HG03342 (cell line): ENCODE measurements at regions not wholly inside any gene's neighbourhood (a gene's known extent, or its start where the extent isn't known, plus 50 kb on each side); places are given as distances from the start of the nearest gene placed in this dataset.

Experiments used
- ATAC-seq: cut with Tn5 transposase; IDR thresholded peaks from one replicate; pipeline ENCODE4 v1.9.1; 2021; ENCODE audit warnings: mild to moderate bottlenecking, moderate library complexity; ENCODE audit not compliant: unreplicated experiment

DNA sequence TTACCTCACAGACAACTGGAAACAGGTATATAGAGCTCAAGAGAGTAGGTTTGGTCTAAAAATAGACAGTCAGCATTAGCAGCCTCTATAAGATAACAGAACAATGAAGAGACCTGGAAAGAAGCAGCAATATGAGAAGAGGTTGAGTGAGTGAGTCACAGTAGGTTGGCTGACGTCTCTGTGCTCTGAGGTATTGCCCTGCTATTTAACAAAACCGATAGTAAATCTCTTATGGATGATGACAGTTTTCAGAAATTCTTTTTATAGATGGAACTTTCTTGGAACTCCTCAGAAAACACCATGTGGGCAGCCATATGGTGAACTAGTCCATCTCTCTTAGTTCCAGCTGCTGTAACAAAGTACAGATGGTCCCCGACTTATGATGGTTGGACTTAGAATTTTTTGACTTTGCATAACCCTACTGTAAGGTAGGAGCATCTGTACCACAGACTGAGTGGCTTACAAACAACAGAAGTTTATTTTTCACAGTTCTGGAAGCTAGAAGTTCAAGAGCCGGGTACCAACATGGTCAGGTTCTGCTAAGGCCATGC, 123.5 kb downstream of the MBD2 start:
- no peak for ATAC-seq

DNA sequence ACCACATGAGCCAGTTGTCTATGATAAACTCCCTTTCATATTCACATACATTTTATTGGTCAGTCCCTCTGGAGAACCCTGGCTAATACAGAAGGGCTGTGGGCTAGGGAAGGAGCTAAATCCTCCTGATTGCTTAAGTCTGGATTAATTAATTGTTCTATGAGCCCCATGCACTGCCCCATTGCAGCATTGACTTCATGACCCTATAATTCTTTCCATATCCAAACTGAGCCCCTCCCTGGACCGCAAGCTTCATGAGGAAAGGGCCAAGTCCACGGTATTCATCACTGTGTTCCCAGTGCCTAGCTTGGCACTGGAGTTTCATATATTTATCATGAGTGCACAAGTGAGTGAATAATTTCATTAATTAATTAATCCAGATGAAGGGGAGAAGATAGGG, 124.0 kb downstream of the MBD2 start:
- ATAC-seq, result no peak

DNA sequence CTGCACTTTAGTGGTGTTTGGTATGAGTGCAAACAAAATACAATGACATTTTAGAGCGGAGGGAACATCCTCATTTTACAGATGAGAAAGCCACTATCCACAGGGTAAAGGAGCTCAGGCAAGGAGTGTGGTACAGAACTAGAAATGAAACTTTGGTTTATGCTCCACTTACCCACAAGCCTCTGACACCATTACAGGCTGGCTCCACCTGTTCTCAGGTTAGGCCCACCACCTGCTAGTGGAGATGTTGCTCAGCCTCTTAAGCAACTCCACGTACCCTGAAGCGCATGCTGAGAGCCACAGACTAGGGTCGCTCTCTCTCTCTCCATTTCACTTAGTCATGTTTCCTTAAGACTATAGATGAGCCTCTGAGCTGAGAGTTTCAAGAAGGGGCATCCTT, 130.0 kb downstream of the MBD2 start:
- peak; percentile 52 for ATAC-seq

DNA sequence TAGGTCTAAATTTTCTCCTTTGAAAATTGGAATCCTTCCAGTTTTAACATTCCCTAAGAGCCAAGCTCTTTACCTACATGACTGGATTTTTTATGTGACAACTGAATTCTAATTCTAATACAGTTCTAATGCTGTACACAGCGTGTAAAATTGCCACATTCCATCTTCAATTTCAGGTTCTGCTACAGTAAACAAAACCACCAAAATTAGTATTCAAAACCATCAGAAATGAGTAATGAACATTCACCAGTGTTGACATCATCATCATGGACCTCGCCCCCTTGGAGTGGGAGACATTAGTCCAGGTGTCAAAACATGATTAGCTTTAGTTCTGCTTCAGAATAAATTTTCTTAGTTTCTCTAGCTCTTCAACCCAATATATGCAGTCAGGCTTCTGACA, 133.6 kb downstream of the MBD2 start:
- no peak for ATAC-seq

- ATAC-seq, result no peak
These were observed 134.6 kb downstream of the MBD2 start for GRCh38 chr18:54089749-54090459.

DNA sequence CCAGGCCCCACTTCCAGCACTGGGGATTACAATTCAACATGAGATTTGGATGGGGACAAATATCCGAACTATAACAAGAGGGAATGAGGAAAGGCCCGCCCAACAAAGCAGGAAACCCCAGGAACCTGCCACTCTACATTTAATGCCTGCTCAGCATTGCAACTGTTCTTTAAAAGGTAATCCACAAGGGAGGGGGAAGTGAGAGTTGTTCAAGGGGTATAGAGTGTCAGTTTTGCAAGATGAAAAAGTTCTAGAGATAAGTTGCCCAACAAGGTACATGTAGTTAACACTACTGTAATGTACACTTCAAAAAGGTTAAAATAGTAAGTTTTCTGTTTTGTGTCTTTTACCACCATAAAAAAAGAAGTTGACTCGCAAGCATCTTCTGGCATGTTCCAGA, 137.6 kb downstream of the MBD2 start:
- no peak for ATAC-seq

DNA sequence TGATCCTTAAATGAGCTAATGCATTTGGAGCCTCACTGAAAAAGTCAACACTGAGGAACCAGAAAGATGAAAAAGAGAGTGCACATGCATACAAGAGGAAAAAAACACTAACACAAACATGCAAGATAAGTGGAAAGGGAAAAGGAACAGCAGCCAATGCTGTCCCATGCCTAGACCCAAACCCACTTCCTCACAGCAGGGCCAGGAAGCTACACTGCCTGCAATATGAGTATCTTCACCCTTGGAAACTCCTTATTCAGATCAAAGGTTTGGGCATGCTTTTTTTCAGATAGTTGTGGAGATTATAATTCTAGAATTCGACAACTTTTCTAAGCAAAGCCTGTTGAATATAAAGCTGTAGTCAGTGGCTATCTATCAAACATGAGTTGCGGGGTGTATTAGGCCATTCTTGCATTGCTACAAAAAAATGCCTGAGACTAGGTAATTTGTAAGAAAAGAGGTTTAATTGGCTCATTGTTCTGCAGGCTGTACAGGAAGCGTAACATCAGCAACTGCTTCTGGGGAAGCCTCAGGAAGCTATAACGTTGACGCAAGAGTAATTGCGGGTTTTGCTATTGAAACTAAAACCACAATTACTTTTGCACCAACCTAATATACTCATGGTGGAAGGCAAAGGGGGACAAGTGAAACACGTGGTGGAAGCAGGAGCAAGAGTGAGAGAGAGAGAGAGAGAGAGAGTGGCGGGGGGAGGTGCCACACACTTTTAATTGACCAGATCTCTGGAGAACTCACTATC, 138.2 kb downstream of the MBD2 start:
- peak; percentile 76 for ATAC-seq

DNA sequence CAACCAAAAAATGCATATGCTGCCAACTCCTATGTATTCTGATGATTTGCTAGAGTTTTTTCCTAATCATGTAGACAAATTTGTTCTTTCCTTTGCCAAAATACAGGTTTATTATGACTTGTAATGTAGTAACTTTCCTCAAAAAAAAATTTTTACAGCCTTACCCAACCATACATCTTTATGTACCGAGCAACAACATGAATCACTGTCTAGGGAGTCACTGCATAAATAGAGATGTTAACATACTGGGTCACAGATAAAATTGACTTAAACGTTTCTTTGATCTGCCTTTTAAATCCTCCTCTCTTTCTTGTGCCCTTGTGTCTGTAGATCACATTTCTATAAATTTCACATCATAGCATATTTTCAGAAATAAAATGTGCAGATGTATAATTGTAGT, 143.6 kb downstream of the MBD2 start:
- no peak for ATAC-seq

GRCh38 chr18:54076166-54076565, 148.3 kb downstream of the MBD2 start:
- no peak for ATAC-seq

GRCh38 chr18:54075689-54076088, 148.8 kb downstream of the MBD2 start:
- ATAC-seq, result no peak

DNA sequence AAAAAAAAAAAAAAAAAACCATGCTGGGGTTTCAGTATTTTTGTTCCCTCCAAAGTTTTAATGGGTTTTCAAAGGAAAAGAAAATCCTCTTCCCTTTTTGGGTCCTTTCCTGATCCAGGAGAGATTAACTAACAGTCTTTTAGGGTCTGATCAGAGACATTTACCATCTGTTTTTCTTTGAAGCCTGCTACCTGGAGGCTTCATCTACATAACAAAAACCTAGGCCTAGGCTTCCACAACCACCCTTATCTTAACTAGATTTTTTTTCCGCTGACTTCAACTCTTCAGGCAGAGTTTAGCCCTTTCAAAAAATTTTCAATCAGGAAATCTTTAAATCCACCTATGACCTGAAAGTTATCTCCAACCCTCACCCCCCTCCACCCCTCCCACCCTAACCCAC, 154.7 kb downstream of the MBD2 start:
- ATAC-seq, result no peak

DNA sequence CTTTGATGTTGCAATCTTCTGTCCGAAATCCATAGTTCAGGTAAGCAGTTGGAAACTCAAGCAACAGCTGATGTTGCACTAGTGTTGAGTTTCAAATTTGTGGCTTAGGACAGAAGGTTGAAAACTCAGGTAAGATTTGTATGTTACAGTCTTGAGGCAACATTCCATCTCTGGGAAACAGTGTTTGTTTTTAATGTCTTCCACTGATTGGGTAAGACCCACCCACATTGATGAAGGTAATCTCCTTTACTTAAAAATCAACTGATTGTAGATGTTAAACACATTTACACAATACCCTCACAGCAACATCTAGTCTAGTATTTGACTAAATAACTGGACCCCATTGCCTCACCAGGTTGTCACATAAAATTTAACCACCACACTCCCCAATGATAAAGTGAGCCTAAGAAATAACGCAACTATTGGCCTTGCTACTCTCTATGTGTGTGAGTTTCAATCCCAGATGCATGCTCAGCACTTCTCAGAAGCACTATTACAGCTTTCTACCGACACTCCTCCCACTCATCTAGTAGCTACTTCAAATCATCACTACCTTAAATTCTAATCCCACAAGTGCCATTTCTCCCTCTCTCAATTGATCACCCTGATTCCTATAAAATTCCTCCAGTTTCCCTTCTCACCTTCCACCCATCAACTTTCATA, 164.0 kb downstream of the MBD2 start:
- no peak for ATAC-seq

DNA sequence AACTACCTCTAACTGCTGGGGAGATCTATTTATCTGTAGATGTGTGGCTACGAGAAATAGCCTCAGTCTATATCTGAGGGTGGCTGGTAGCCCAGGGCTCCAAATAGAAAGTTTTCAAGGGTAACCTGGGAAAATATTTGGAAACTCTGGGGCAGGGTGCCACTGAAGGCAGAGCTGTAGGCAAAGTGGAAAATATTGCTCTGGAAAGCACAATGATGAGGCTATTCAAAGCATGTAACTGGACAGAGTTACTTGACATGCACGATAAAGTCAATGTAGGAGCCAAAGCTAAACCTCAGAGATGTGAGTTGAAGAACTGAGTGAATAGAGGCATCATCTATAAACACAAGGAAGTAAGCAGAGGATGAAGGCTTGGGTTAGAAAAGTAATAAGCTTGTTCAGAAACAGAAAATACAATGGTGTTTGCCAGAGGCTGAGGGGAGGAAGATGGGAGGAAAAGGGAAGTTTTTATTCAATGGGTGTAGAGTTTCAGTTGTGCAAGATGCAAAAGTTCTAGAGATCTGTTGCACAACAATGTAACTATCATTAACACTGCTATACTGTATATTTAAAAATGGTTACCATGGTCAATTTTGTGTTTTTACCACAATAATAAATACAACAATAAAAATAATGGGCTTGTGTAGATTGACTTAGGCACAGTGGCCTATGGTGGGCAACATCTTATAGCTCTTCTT, 171.6 kb downstream of the MBD2 start:
- no peak for ATAC-seq

GRCh38 chr18:54052259-54052658, 172.2 kb downstream of the MBD2 start:
- ATAC-seq, result no peak

GRCh38 chr18:54043484-54044251, 180.8 kb downstream of the MBD2 start:
- no peak for ATAC-seq

DNA sequence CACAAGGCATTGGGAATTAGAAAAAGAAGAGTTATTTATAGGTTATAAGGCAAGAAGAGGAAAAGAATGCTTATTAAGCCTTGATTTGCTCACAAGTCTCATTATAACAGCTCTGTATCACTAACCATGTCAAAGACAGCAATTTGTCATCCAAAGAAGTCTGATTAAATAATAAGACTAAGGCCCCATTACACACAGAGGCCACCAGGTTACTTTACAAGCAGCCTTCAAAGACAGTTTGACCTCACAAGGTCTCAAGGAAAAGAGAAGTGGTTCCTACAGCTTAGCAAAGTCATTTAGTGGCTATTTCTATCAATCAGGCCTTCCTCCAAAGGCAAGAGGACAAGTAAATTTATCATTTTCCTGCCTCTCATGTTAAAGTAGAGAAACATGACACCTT, 188.5 kb downstream of the MBD2 start:
- no peak for ATAC-seq

DNA sequence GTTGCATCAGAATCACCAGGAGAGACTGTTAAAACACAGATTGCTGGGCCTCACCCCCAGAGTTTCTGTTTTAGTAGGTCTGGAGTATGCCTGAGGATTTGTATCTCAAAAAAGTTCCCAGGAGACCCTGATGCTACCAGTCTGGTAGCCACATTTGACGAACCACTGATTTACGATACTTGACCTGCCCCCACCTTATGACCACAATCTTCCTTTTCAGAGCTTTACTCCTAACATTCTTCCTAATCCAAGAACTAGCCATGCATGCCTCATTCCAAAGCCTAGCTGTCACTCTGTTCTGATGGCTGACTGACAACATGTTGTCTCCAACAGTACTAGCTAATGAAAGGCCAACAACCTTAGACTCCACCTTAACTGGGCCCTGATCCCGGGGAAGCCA, 191.4 kb downstream of the MBD2 start:
- no peak for ATAC-seq

DNA sequence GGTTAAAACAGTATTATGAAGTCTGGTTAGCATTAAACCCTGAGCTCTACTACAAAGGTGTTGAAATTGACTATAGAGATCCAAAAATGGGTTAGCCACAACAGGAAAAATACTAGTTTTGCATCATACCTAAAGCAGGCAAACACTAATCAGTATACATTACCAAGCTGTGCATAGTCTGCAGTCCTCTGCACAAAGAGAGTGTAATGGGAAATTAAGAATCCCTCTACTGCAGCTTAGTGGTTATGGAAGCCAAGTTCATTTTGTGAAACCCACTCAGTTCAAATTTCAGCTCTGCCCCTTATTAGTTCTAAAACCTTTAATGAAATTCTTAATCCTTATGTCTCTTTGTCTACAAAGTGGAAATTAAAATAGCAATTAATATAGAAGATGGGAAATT, 192.1 kb downstream of the MBD2 start:
- no peak for ATAC-seq

- ATAC-seq, result no peak
These were observed 193.2 kb downstream of the MBD2 start for GRCh38 chr18:54031243-54031642.

DNA sequence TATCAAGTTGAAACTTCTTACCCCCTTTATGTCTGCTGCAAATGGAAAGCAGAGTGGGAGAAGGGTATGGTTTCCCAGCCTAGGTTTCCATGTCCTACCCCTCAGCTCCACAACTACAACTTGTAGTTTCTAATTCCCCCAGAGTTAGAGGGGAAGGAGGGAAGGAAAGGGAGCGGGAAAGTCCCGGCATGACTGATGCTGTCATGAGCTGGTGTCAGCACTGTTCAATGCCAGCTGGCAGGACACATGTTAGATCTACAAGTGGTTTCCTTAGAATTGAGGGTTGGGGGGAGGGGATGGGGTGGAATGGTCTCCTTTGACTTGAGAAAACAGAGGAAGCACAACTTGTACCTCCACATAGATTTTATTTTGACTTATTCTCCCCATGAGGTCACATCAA, 194.0 kb downstream of the MBD2 start:
- ATAC-seq, result no peak
